PC-3 (cell line): ENCODE measurements at regions not wholly inside any gene's neighbourhood (a gene's known extent, or its start where the extent isn't known, plus 50 kb on each side); places are given as distances from the start of the nearest gene placed in this dataset.

Source experiments
- ATAC-seq: fragments of 200-7000 bp; cut with Tn5 transposase; 2 replicates; pipeline ENCODE4 v1.9.1; 2020; ENCODE audit warnings: mild to moderate bottlenecking, moderate library complexity
- BruUV-seq: library from RNA; stranded (reverse); fragments of 400-500 nt; replicated peaks from 2 replicates; lab custom pipeline; 2021; lab: Mats Ljungman, UMichigan
- CTCF ChIA-PET: fragments of 300-600 bp; sonication (Branson Sonifier 250); formaldehyde crosslinking; loops from one replicate; lab custom pipeline; 2022; ENCODE audit warnings: antibody characterized with exemption; lab: Charles Lee
- POLR2A ChIA-PET: fragments of 300-600 bp; sonication (Branson Sonifier 250); formaldehyde crosslinking; loops from one replicate; lab custom pipeline; 2022; ENCODE audit warnings: antibody characterized with exemption; ENCODE audit not compliant: unreplicated experiment; lab: Charles Lee
- DNase-seq: peaks from one replicate; pipeline ENCODE4 v3.0.0-alpha.2; 2015
- H2AFZ ChIP-seq: fragments of 300-600 bp; sonication (generic); 2 replicates; pipeline ENCODE4 v1.6.0; 2016; ENCODE audit warnings: antibody characterized with exemption, low read length
- H3F3A ChIP-seq: fragments of 300-600 bp; sonication (generic); one replicate; pipeline ENCODE4 v1.6.0; 2017; ENCODE audit warnings: antibody characterized with exemption, low read length, control low read depth, mild to moderate bottlenecking; ENCODE audit not compliant: unreplicated experiment
- H3K27ac ChIP-seq: fragments of 300-600 bp; sonication (generic); 2 replicates; pipeline ENCODE4 v1.5.1; 2016; ENCODE audit warnings: mild to moderate bottlenecking, low read length
- H3K27me3 ChIP-seq: fragments of 300-600 bp; sonication (generic); 2 replicates; pipeline ENCODE4 v1.6.1; 2016; ENCODE audit warnings: low read length, mixed read lengths
- H3K36me3 ChIP-seq: fragments of 300-600 bp; sonication (generic); 2 replicates; pipeline ENCODE4 v1.6.1; 2016; ENCODE audit warnings: low read depth, mixed run types, low read length, mixed read lengths
- H3K4me1 ChIP-seq: fragments of 300-600 bp; sonication (generic); 2 replicates; pipeline ENCODE4 v1.5.1; 2016; ENCODE audit warnings: low read length; ENCODE audit not compliant: insufficient read depth
- H3K4me2 ChIP-seq: fragments of 300-600 bp; sonication (generic); 2 replicates; pipeline ENCODE4 v1.6.0; 2016; ENCODE audit warnings: low read length
- H3K4me3 ChIP-seq: fragments of 300-600 bp; sonication (generic); 2 replicates; pipeline ENCODE4 v1.5.1; 2016; ENCODE audit warnings: mild to moderate bottlenecking, low read length, mixed read lengths
- H3K79me2 ChIP-seq: fragments of 300-600 bp; sonication (generic); 2 replicates; pipeline ENCODE4 v1.6.1; 2017; ENCODE audit warnings: low read length, mixed read lengths
- H3K9ac ChIP-seq: fragments of 300-600 bp; sonication (generic); 2 replicates; pipeline ENCODE4 v1.6.0; 2016; ENCODE audit warnings: mild to moderate bottlenecking, low read length
- H3K9me2 ChIP-seq: fragments of 300-600 bp; sonication (generic); replicated peaks from 2 replicates; pipeline ENCODE4 v1.6.1; 2016; ENCODE audit warnings: mixed run types, low read length, mixed read lengths
- H3K9me3 ChIP-seq: fragments of 300-600 bp; sonication (generic); 2 replicates; pipeline ENCODE4 v1.6.1; 2016; ENCODE audit warnings: low read length, mixed read lengths
- H4K20me1 ChIP-seq: fragments of 300-600 bp; sonication (generic); 2 replicates; pipeline ENCODE4 v1.6.1; 2016; ENCODE audit warnings: low read length, mixed read lengths
- CTCF ChIP-seq: fragments of 300-600 bp; sonication (generic); conservative IDR thresholded peaks from 2 replicates; pipeline ENCODE4 v1.5.1; 2017; ENCODE audit warnings: antibody characterized with exemption, low read depth, mild to moderate bottlenecking, low read length
- EZH2 ChIP-seq: fragments of 300-600 bp; sonication (generic); IDR thresholded peaks from one replicate; pipeline ENCODE4 v1.6.1; 2017; ENCODE audit warnings: antibody characterized with exemption, mild to moderate bottlenecking, low read length; ENCODE audit not compliant: unreplicated experiment
- EZH2phosphoT487 ChIP-seq: fragments of 300-600 bp; sonication (generic); IDR thresholded peaks from 2 replicates; pipeline ENCODE4 v1.6.1; 2018; ENCODE audit warnings: mild to moderate bottlenecking, antibody characterized with exemption, low read length, borderline replicate concordance
- intact Hi-C: fragments of 100-400 bp; cut with micrococcal nuclease; formaldehyde crosslinking; loops from 2 replicates; pipeline ENCODE4 v1.9.0; 2023

GRCh38 chr14:38113546-38113945, 94.2 kb upstream of the SSTR1 start:
- ChIA-PET POLR2A (no interaction called here), CTCF (no interaction called here)

GRCh38 chr14:38116895-38117294, 90.8 kb upstream of the SSTR1 start:
- Histone ChIP-seq H4K20me1 (no peaks in the 10 kb centered on the region), H2AFZ (no peak overlapping the region), H3K27ac (no peak overlapping the region), H3K4me2 (no peak overlapping the region), H3K79me2 (no peaks in the 10 kb centered on the region), H3K9me3 (no peaks in the 10 kb centered on the region), H3K4me3 (no peak overlapping the region), H3F3A (no peaks in the 10 kb centered on the region), H3K4me1 (peaks cover 4% of the 10 kb centered on the region), H3K9me2 (no peaks in the 10 kb centered on the region), H3K9ac (no peak overlapping the region), H3K27me3 (no peaks in the 10 kb centered on the region), H3K36me3 (no peaks in the 10 kb centered on the region)
- POLR2A ChIA-PET, result no interaction called here
- TF ChIP-seq CTCF (no peak), EZH2 (no peak), EZH2phosphoT487 (no peak)
- no TSS peak for BruUV-seq
- DNase-seq (no peak), ATAC-seq (no peak)
- CTCF ChIA-PET, result no interaction called here
- intact Hi-C loops, result no loop called here

More at GRCh38 chr14:38113546-38113945, 94.2 kb upstream of the SSTR1 start:
- no peaks in the 10 kb centered on the region for H3F3A ChIP-seq
- H4K20me1 ChIP-seq, result no peaks in the 10 kb centered on the region
- no peaks in the 10 kb centered on the region for H3K9me2 ChIP-seq
- peaks cover 4% of the 10 kb centered on the region for H3K4me1 ChIP-seq
- H3K27ac ChIP-seq, result no peak overlapping the region
- BruUV-seq, result no TSS peak
- no peaks in the 10 kb centered on the region for H3K36me3 ChIP-seq
- no peak overlapping the region for H3K4me2 ChIP-seq
- intact Hi-C loops, result no loop called here
- no peaks in the 10 kb centered on the region for H3K79me2 ChIP-seq
- ATAC-seq, result no peak
- no peak overlapping the region for H2AFZ ChIP-seq
- H3K27me3 ChIP-seq, result no peaks in the 10 kb centered on the region
- H3K9ac ChIP-seq, result no peak overlapping the region
- no peaks in the 10 kb centered on the region for H3K9me3 ChIP-seq
- no peak overlapping the region for H3K4me3 ChIP-seq
- no peak for DNase-seq
- TF ChIP-seq CTCF (no peak), EZH2 (no peak), EZH2phosphoT487 (no peak)

GRCh38 chr14:38120109-38120508, 87.6 kb upstream of the SSTR1 start:
- Histone ChIP-seq H3F3A (no peaks in the 10 kb centered on the region), H3K9ac (no peak overlapping the region), H3K36me3 (no peaks in the 10 kb centered on the region), H3K9me3 (no peaks in the 10 kb centered on the region), H3K4me2 (no peak overlapping the region), H3K9me2 (no peaks in the 10 kb centered on the region), H4K20me1 (no peaks in the 10 kb centered on the region), H3K4me3 (no peak overlapping the region), H3K4me1 (peaks cover 14% of the 10 kb centered on the region), H3K79me2 (no peaks in the 10 kb centered on the region), H3K27ac (no peak overlapping the region), H3K27me3 (no peaks in the 10 kb centered on the region), H2AFZ (no peak overlapping the region)
- intact Hi-C loops, result no loop called here
- TF ChIP-seq EZH2phosphoT487 (no peak), EZH2 (no peak), CTCF (no peak)
- ATAC-seq (no peak), DNase-seq (no peak)
- BruUV-seq, result no TSS peak
- ChIA-PET POLR2A (no interaction called here), CTCF (no interaction called here)
